HG02588 (cell line): ENCODE measurements at regions not wholly inside any gene's neighbourhood (a gene's known extent, or its start where the extent isn't known, plus 50 kb on each side); places are given as distances from the start of the nearest gene placed in this dataset.
"Not testable (repeated sequence)": the region's sequence is repeated elsewhere in the genome, so short reads cannot be mapped to it uniquely, and the experiment has no call there.

Experiments used
- ATAC-seq: cut with Tn5 transposase; IDR thresholded peaks from one replicate; pipeline ENCODE4 v1.9.1; 2021; ENCODE audit warnings: mild to moderate bottlenecking, moderate library complexity; ENCODE audit not compliant: unreplicated experiment

- ATAC-seq = no peak
These were observed 1084.0 kb upstream of the CDH18 start for GRCh38 chr5:21071986-21072385.

GRCh38 chr5:21071421-21071820 is 1083.4 kb upstream of the CDH18 start:
- no peak for ATAC-seq

- ATAC-seq = no peak
These were observed 1082.9 kb upstream of the CDH18 start for GRCh38 chr5:21070858-21071257.

- no peak for ATAC-seq
These were observed 1079.7 kb upstream of the CDH18 start for GRCh38 chr5:21067724-21068123.

- no peak for ATAC-seq
These were observed 1075.1 kb upstream of the CDH18 start for GRCh38 chr5:21063146-21063545.

- ATAC-seq = peak; percentile 97
These were observed 1070.3 kb upstream of the CDH18 start for GRCh38 chr5:21058289-21058688.

- no peak for ATAC-seq
These were observed 1063.9 kb upstream of the CDH18 start for GRCh38 chr5:21051945-21052344.

- ATAC-seq = no peak
These were observed 1061.9 kb upstream of the CDH18 start for GRCh38 chr5:21049901-21050300.

- no peak for ATAC-seq
These were observed 1043.0 kb upstream of the CDH18 start for GRCh38 chr5:21030981-21031380.

GRCh38 chr5:21024966-21025365 is 1037.0 kb upstream of the CDH18 start:
- no peak for ATAC-seq

- no peak for ATAC-seq
These were observed 1025.2 kb upstream of the CDH18 start for GRCh38 chr5:21013237-21013636.

GRCh38 chr5:21007781-21008180 is 1019.8 kb upstream of the CDH18 start:
- ATAC-seq = no peak

GRCh38 chr5:20988933-20989332 is 1000.9 kb upstream of the CDH18 start:
- not testable (repeated sequence) for ATAC-seq

- ATAC-seq = no peak
These were observed 997.8 kb upstream of the CDH18 start for GRCh38 chr5:20985754-20986153.

- ATAC-seq = no peak
These were observed 986.4 kb upstream of the CDH18 start for GRCh38 chr5:20974426-20974825.

GRCh38 chr5:20972419-20972925 is 984.5 kb upstream of the CDH18 start:
- peak; percentile 86 for ATAC-seq

GRCh38 chr5:20959347-20959746 is 971.3 kb upstream of the CDH18 start:
- ATAC-seq = no peak

- ATAC-seq = no peak
These were observed 970.6 kb upstream of the CDH18 start for GRCh38 chr5:20958641-20959040.

GRCh38 chr5:20956134-20956533 is 968.1 kb upstream of the CDH18 start:
- no peak for ATAC-seq

- no peak for ATAC-seq
These were observed 961.6 kb upstream of the CDH18 start for GRCh38 chr5:20949636-20950035.

GRCh38 chr5:20943183-20943971 is 955.4 kb upstream of the CDH18 start:
- ATAC-seq = not testable (repeated sequence)

- ATAC-seq = not testable (repeated sequence)
These were observed 954.6 kb upstream of the CDH18 start for GRCh38 chr5:20942603-20943002.

- not testable (repeated sequence) for ATAC-seq
These were observed 952.8 kb upstream of the CDH18 start for GRCh38 chr5:20940786-20941185.
